ENCODE measurements at regions not wholly inside any gene's neighbourhood (a gene's known extent, or its start where the extent isn't known, plus 50 kb on each side); places are given as distances from the start of the nearest gene placed in this dataset.

DNA sequence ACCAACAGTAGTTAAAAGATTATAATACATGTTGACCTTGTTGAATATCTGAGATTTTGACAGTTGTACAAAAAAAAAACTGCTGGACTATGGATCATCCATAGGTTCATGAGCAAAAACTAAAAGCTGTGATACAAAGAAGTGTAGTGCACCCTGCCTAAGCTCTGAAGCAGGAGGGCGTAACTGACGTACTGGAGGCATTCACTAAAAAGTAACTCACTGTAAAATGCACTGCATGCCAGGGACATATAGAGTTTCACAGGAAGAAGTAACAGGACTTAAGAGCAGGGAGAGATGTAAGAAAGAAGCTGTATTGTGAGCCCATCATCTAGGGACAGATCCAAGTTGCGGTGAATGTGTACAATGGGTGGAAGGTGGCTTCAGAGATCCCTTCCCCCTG, 177.9 kb downstream of the IRS2 start:
- no peak for ATAC-seq
- H3K4me1 ChIP-seq, result no peaks in the 10 kb centered on the region
- 89 to 100% methylated on average over 1 to 3 of the region's 3 CpGs for WGBS, 2 donors (ENCODE audit: low coverage in 1 of 2)
- no peaks in the 10 kb centered on the region for H3K9me3 ChIP-seq
- no peaks in the 10 kb centered on the region for H3K27me3 ChIP-seq
- H3K36me3 ChIP-seq, result no peaks in the 10 kb centered on the region
- no peak overlapping the region for H3K4me3 ChIP-seq
- TF ChIP-seq POLR2A (IDR thresholded peaks at IDR 0.05) (no peak), POLR2AphosphoS5 (IDR thresholded peaks at IDR 0.05) (no peak), EP300 (IDR thresholded peaks at IDR 0.05) (no peak)
- TF ChIP-seq, protein P1, sequence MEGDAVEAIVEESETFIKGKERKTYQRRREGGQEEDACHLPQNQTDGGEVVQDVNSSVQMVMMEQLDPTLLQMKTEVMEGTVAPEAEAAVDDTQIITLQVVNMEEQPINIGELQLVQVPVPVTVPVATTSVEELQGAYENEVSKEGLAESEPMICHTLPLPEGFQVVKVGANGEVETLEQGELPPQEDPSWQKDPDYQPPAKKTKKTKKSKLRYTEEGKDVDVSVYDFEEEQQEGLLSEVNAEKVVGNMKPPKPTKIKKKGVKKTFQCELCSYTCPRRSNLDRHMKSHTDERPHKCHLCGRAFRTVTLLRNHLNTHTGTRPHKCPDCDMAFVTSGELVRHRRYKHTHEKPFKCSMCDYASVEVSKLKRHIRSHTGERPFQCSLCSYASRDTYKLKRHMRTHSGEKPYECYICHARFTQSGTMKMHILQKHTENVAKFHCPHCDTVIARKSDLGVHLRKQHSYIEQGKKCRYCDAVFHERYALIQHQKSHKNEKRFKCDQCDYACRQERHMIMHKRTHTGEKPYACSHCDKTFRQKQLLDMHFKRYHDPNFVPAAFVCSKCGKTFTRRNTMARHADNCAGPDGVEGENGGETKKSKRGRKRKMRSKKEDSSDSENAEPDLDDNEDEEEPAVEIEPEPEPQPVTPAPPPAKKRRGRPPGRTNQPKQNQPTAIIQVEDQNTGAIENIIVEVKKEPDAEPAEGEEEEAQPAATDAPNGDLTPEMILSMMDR (IDR thresholded peaks at IDR 0.05), result no peak
- no peak overlapping the region for H3K27ac ChIP-seq

DNA sequence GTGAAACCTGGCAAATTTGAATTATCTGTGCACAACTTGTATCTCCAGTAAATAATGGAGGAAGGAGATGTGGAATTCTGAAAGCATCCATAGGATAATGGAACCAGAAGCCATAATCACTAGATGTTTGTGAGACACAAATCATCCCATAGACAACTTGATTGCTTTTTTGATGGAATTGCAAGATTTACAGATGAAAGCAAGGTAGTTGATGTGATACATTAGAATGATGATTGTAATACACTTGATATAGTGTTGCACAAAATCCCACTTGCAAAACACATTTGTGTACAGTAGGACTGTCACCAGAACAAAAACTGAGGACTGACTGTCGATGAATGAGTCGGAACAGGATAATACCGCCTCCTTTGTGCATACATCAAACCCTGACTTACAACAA, 178.3 kb downstream of the IRS2 start:
- no peaks in the 10 kb centered on the region for H3K9me3 ChIP-seq
- WGBS, 2 donors (ENCODE audit: low coverage in 1 of 2), result 96 to 100% methylated on average over 3 of the region's 3 CpGs
- no peaks in the 10 kb centered on the region for H3K4me1 ChIP-seq
- H3K27ac ChIP-seq, result no peak overlapping the region
- H3K36me3 ChIP-seq, result no peaks in the 10 kb centered on the region
- TF ChIP-seq POLR2AphosphoS5 (IDR thresholded peaks at IDR 0.05), result no peak
- no peak for TF ChIP-seq EP300 (IDR thresholded peaks at IDR 0.05)
- TF ChIP-seq POLR2A (IDR thresholded peaks at IDR 0.05), result no peak
- TF ChIP-seq, protein P1 (IDR thresholded peaks at IDR 0.05), result no peak
- no peak overlapping the region for H3K4me3 ChIP-seq
- no peaks in the 10 kb centered on the region for H3K27me3 ChIP-seq
- ATAC-seq, result no peak

DNA sequence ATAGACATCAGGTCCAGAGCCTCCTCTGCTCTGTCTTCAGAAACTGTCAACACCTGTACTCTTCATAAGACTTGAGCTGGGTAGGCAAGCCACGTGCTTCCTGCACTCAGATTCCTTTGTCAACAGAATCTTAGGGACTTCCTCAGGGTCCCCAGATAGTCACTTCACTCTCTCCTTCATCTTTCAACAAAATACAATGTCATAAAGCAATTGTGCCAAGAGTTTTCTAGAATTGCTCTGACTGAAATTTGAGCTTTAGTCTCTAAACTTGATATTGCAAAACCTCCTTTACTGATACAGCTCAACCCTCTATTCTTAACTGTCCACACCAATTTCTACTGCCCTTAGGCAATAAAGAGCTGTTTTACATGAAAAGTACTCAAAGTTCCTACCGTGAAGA, 179.9 kb downstream of the IRS2 start:
- Histone ChIP-seq H3K27me3 (no peaks in the 10 kb centered on the region), H3K36me3 (no peaks in the 10 kb centered on the region), H3K9me3 (no peaks in the 10 kb centered on the region), H3K4me1 (no peaks in the 10 kb centered on the region), H3K27ac (no peak overlapping the region), H3K4me3 (no peak overlapping the region)
- WGBS, 2 donors (ENCODE audit: low coverage in 1 of 2), result 40 to 79% methylated on average over 1 of the region's 2 CpGs
- no peak for ATAC-seq
- no peak for TF ChIP-seq POLR2AphosphoS5 (IDR thresholded peaks at IDR 0.05)
- no peak for TF ChIP-seq POLR2A (IDR thresholded peaks at IDR 0.05)
- TF ChIP-seq EP300 (IDR thresholded peaks at IDR 0.05), result no peak
- TF ChIP-seq, protein P1 (IDR thresholded peaks at IDR 0.05), result no peak

DNA sequence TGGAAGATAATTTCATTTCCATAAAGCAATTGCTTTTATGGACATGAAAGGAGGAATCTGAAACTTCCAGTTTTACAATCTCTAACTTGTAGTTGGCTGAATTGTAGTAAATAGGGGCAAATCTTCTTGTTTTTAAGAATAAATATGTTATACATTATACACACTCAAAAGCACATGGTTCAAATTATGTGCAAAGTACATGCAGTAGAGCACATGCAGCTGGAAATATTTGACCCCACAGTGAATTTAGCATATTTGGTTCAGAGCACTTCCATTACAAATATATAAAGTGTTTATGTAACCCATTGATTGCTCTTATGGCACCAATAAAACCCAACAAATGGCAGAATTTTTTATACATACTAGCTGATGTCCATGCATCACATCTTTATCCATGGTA, 180.5 kb downstream of the IRS2 start:
- no peaks in the 10 kb centered on the region for H3K36me3 ChIP-seq
- no peak for ATAC-seq
- H3K9me3 ChIP-seq, result no peaks in the 10 kb centered on the region
- no peaks in the 10 kb centered on the region for H3K27me3 ChIP-seq
- no peak overlapping the region for H3K4me3 ChIP-seq
- H3K4me1 ChIP-seq, result no peaks in the 10 kb centered on the region
- no peak overlapping the region for H3K27ac ChIP-seq
- TF ChIP-seq POLR2AphosphoS5 (IDR thresholded peaks at IDR 0.05) (no peak), EP300 (IDR thresholded peaks at IDR 0.05) (no peak), POLR2A (IDR thresholded peaks at IDR 0.05) (no peak)
- TF ChIP-seq, protein P1 (IDR thresholded peaks at IDR 0.05), result no peak

DNA sequence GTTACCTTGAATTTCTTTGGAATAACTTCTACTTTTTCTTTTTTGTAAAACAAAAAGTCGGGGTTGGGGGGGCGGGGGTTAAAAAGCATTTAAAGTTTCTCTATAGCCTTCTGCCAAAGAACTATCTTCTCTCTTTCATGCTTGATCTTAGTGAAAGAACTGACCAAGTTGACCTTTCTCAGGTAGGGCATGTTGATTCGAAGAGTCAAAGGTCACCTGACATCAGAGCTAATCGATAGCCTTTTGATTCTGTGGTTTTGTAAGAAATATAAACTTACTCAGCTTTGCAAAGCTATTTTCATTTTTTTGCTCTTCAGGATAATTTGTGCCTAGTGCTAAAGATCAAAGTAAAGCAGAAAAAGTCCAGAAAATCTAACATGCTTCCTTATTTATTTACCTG, 181.5 kb downstream of the IRS2 start:
- Histone ChIP-seq H3K27ac (no peak overlapping the region), H3K27me3 (no peaks in the 10 kb centered on the region), H3K4me3 (no peak overlapping the region), H3K4me1 (no peaks in the 10 kb centered on the region), H3K9me3 (no peaks in the 10 kb centered on the region), H3K36me3 (no peaks in the 10 kb centered on the region)
- no peak for ATAC-seq
- WGBS, 2 donors (ENCODE audit: low coverage in 1 of 2), result 88 to 92% methylated on average over 4 of the region's 4 CpGs
- TF ChIP-seq POLR2AphosphoS5 (IDR thresholded peaks at IDR 0.05), result no peak
- TF ChIP-seq, protein P1 (IDR thresholded peaks at IDR 0.05), result no peak

All from gastroesophageal sphincter (tissue), 4 donors.